UCSD-AML1 (cell line): ENCODE measurements at regions not wholly inside any gene's neighbourhood (a gene's known extent, or its start where the extent isn't known, plus 50 kb on each side); places are given as distances from the start of the nearest gene placed in this dataset.
A peak's percentile ranks its signal among the peaks of the same experiment; 100 is the strongest.

Experiments used
- DNase-seq: peaks from one replicate; lab custom pipeline; 2025; ENCODE audit not compliant: unreplicated experiment; lab: John Stamatoyannopoulos, UW

GRCh38 chr15:58235961-58236360, 97.8 kb downstream of the AQP9 start:
- no peak for DNase-seq

GRCh38 chr15:58240191-58240932, 102.2 kb downstream of the AQP9 start:
- DNase-seq: no peak

- no peak for DNase-seq
Measured at GRCh38 chr15:58241872-58242271, 103.7 kb downstream of the AQP9 start.

GRCh38 chr15:58243070-58243469, 104.9 kb downstream of the AQP9 start:
- no peak for DNase-seq

GRCh38 chr15:58244536-58244935, 106.4 kb downstream of the AQP9 start:
- no peak for DNase-seq

GRCh38 chr15:58246041-58246440, 107.9 kb downstream of the AQP9 start:
- no peak for DNase-seq

- peak; percentile 36 for DNase-seq
Measured at GRCh38 chr15:58247855-58248842, 110.0 kb downstream of the AQP9 start.

GRCh38 chr15:58249646-58250312, 111.6 kb downstream of the AQP9 start:
- no peak for DNase-seq

GRCh38 chr15:58252586-58253323, 114.6 kb downstream of the AQP9 start:
- DNase-seq: no peak

- no peak for DNase-seq
Measured at GRCh38 chr15:58257776-58258325, 119.7 kb downstream of the AQP9 start.

- DNase-seq: no peak
Measured at GRCh38 chr15:58258501-58259292, 120.5 kb downstream of the AQP9 start.

GRCh38 chr15:58260205-58260724, 122.1 kb downstream of the AQP9 start:
- no peak for DNase-seq

GRCh38 chr15:58260725-58261267, 122.6 kb downstream of the AQP9 start:
- no peak for DNase-seq

- DNase-seq: no peak
Measured at GRCh38 chr15:58261368-58261767, 123.2 kb downstream of the AQP9 start.

- DNase-seq: no peak
Measured at GRCh38 chr15:58264053-58264971, 126.1 kb downstream of the AQP9 start.

- no peak for DNase-seq
Measured at GRCh38 chr15:58267051-58267450, 128.9 kb downstream of the AQP9 start.

- DNase-seq: no peak
Measured at GRCh38 chr15:58268746-58269267, 130.6 kb downstream of the AQP9 start.
